SU-DHL-6 (cell line): ENCODE measurements at regions not wholly inside any gene's neighbourhood (a gene's known extent, or its start where the extent isn't known, plus 50 kb on each side); places are given as distances from the start of the nearest gene placed in this dataset.

Experiments used
- EZH2phosphoT487 ChIP-seq: fragments of 200-600 bp; sonication (generic), shearing (Covaris generic); conservative IDR thresholded peaks from 2 replicates; pipeline ENCODE4 v1.6.1; 2018; ENCODE audit warnings: mild to moderate bottlenecking, antibody characterized with exemption, low read length, moderate library complexity, mixed read lengths
- TF ChIP-seq, protein P1 (sequence below): fragments of 200-600 bp; sonication (generic); IDR thresholded peaks from one replicate; pipeline ENCODE4 v1.5.1; 2017; ENCODE audit warnings: antibody characterized with exemption, mild to moderate bottlenecking, low read length, moderate library complexity; ENCODE audit not compliant: insufficient read depth, poor library complexity, severe bottlenecking

DNA sequence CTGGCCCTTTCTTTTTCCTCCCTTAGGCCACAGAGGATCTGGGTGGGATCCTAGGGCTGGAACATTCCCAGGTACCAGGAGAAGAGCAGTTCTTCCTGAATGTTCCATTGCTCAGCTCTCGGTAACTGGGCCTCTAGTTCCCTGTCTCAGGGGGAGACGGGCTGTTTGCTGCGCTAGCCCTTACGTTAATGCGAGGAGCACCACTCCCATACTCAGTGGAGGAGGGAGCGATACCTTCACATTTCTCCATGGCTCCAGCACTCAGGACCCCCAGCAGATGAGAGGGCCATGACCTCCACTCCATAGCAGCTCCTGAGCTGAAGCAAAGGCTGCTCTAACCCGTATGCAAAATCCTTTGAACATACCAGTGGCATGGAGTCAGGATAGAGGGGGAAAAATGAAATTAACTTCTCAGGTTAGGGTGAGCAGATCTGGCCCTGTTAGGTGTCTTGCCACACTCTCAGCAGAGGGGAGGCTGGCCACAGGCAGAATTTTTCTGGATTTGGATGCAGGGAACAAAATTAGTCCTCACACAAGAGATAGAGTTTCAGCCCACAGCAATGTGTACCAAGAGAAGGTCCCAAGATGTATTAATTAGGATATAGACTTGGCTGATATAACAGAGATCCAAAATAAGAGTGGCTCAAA is 206.7 kb downstream of the ZFP36L2 start:
- TF ChIP-seq, protein P1, sequence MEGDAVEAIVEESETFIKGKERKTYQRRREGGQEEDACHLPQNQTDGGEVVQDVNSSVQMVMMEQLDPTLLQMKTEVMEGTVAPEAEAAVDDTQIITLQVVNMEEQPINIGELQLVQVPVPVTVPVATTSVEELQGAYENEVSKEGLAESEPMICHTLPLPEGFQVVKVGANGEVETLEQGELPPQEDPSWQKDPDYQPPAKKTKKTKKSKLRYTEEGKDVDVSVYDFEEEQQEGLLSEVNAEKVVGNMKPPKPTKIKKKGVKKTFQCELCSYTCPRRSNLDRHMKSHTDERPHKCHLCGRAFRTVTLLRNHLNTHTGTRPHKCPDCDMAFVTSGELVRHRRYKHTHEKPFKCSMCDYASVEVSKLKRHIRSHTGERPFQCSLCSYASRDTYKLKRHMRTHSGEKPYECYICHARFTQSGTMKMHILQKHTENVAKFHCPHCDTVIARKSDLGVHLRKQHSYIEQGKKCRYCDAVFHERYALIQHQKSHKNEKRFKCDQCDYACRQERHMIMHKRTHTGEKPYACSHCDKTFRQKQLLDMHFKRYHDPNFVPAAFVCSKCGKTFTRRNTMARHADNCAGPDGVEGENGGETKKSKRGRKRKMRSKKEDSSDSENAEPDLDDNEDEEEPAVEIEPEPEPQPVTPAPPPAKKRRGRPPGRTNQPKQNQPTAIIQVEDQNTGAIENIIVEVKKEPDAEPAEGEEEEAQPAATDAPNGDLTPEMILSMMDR = no peak
- no peak for TF ChIP-seq EZH2phosphoT487
